Ishikawa (cell line): ENCODE measurements at regions not wholly inside any gene's neighbourhood (a gene's known extent, or its start where the extent isn't known, plus 50 kb on each side); places are given as distances from the start of the nearest gene placed in this dataset.

Source experiments
- CREB1 ChIP-seq: IDR thresholded peaks from 2 replicates; pipeline ENCODE4 v1.6.1; 2012; ENCODE audit warnings: low read depth
- EP300 ChIP-seq: IDR thresholded peaks from 2 replicates; pipeline ENCODE4 v1.6.1; 2012; ENCODE audit warnings: borderline replicate concordance
- RAD21 ChIP-seq: IDR thresholded peaks from 2 replicates; pipeline ENCODE4 v1.6.1; 2012; ENCODE audit warnings: low read depth
- TAF1 ChIP-seq: IDR thresholded peaks from 2 replicates; pipeline ENCODE4 v1.6.1; 2012; ENCODE audit warnings: low read depth, mild to moderate bottlenecking
- USF1 ChIP-seq: IDR thresholded peaks from 2 replicates; pipeline ENCODE4 v1.6.1; 2012

- TF ChIP-seq CREB1: no peak
- TF ChIP-seq TAF1: no peak
- TF ChIP-seq USF1: no peak
- no peak for TF ChIP-seq EP300
- TF ChIP-seq RAD21: no peak
Measured at GRCh38 chr11:112806876-112807275, 154.3 kb upstream of the NCAM1 start.
